GM12873 (cell line): ENCODE measurements at regions not wholly inside any gene's neighbourhood (a gene's known extent, or its start where the extent isn't known, plus 50 kb on each side); places are given as distances from the start of the nearest gene placed in this dataset.

Source experiments
- CTCF ChIP-seq: IDR thresholded peaks from 2 replicates; pipeline ENCODE4 v1.5.1; 2012; ENCODE audit warnings: low read depth, mild to moderate bottlenecking, moderate library complexity, low read length, control low read depth; ENCODE audit not compliant: insufficient read depth; ENCODE audit errors: missing control alignments

DNA sequence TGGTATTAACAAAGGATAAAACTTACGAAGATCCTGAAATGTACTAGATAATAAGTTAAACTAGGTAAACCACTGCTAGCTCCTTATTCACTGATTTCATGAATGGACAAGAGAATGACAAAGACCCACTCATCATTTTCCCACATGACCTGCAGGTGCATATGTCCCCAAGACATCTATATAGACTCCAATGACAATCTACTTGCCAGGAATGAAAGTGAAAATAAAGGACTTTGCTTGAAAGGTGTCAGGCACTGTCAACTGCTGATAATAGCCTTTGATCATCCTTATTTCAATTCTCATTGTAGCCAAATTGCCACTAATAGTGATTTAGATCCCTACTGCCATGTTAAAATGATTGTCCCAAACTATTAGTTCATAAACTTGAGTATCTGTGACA, 321.8 kb downstream of the HACE1 start:
- no peak for TF ChIP-seq CTCF

DNA sequence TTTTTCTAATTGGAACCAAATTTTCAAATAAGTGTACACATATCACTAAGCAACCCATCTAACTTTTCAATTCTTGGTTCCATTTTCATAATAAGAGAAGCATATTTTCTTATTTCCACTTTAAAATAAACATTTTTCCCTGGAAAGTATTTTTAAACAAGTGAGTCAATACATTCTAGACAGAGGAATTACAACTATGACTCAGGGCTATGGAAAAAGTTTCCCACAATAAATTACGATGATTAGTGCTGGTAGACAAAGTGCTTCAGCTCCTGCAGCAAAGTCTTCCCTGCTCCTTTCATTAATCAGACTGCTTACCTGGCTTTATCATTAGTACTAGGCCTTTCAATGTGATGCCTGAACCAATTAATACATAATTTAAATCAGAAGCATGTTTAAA, 322.5 kb downstream of the HACE1 start:
- TF ChIP-seq CTCF: no peak

DNA sequence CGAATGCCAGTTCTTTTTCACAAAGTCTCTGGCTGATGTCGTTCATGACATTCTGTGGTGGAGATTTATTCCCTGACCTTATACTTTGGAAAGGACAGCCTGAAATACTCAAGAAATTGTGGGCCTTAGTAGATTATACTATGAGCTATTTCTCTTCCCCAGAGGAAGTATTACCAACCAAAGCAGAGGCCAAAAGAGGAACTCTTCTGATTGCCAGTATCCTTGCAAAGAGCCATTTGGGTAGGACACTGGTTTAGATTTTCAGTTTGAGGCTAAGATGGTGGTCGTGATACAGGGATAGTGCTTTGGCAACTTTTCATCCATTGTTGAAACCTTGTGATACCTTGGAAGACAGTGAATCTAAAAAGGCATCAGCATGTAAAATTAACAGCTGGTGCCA, 327.3 kb downstream of the HACE1 start:
- no peak for TF ChIP-seq CTCF

- TF ChIP-seq CTCF: no peak
Measured at GRCh38 chr6:104531646-104532045, 328.1 kb downstream of the HACE1 start.

DNA sequence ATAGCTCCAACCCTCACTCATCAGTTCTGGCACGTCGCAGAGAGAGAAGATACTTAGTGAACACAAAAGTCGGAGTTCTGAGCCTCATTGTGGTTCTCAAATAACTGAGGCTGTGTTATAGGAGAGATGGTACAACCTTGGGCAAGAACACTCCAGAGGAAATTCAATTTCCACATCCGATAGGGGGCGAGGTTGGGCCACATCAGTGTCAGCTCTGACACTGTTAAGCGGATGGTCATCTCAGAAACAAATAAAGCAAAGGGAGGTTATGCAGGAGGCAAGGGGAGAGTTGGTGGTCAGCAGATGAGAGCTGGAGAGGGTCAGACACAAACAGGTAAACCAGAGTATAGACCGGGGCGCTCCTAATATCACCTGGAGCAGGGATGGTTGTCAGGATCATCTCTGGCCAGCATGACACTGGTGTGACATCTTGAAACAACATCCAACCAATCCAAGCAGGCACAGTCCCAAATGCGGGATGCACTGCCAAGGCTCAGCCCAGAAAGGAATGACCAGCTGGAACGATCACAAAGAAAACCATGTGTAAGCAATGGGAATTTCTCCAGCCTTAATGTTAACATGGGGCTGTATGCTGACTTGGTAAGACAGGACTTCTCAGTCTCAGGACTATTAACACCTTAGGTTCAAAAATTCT, 331.8 kb downstream of the HACE1 start:
- peak; percentile 58 for TF ChIP-seq CTCF

DNA sequence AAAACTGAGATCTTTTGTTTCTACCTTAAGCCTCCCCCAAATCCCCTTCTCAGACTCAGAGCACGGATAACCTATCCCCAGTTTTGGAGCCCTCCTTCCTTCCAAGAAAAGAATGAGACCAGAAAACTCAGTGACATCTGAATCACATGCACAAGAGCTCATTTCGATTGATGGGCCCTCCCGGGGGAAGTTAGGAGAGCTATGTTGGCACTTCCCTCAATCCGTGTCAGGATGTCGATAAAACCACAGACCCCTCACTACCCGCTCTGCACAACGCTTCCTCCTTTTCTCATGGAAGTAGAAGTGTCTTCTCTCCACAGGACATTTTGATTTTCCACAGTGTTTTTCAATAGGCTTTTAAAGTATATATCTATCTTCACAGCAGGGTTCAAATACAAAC, 332.4 kb downstream of the HACE1 start:
- TF ChIP-seq CTCF: no peak

DNA sequence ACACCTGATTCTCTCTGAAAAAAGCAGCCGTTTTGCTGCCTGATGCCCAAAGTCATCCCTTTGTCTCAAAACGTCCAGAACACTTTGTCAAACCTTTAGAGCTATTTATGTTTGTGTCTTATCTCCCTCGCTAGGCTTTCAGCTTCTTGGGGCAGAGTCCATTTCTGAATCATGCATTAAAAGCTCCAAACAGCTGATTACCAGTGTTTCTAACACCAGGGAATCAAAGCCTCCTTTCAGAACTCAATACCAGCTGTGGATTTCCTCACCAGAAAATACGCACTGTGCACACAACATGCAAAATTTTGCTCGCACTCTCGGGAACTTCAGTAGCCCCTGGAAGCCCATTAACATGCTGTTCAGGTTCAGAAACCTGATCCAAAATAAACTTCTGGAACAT, 333.3 kb downstream of the HACE1 start:
- no peak for TF ChIP-seq CTCF
